ENCODE measurements at regions not wholly inside any gene's neighbourhood (a gene's known extent, or its start where the extent isn't known, plus 50 kb on each side); places are given as distances from the start of the nearest gene placed in this dataset.
"Not testable (repeated sequence)": the region's sequence is repeated elsewhere in the genome, so short reads cannot be mapped to it uniquely, and the experiment has no call there.

DNA sequence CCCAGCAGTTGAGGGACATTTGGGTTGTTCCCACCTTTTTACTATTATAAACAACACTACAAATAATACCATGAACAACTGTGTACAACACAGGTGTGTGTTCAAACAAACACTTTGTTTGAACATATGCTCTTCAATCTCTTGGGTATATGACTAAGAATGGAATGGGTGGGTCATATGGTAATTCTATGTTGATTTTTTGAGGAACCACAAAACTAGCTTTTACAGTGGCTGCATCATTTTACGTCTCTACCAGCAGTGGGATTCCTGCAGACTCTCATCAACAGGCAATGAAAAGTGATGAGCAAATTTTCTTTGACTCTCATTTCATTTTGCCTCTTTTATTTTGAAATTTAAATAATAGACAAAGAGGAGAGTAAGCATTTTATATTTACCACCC lies 116.9 kb upstream of the KLF14 start:
- no peak for DNase-seq

DNA sequence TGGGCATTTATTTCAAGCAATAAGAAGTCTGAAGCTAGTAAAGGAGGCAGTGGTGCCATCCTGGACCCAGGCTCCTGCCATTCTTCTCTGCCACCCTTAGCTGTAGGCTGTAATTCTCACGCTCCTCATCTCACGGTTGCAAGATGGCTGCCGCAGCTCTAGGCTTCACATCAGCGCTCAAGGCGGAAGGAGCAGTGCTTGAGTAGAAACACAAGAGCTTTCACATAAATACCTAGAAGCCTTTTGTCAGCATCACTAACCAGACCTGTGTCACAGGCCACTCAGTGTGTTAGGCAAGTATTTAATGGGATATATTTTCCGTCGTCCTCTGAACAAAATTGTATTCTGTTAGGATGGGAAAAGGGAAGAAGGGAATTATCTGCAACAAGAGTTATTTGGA lies 118.9 kb upstream of the KLF14 start:
- DNase-seq = no peak

DNA sequence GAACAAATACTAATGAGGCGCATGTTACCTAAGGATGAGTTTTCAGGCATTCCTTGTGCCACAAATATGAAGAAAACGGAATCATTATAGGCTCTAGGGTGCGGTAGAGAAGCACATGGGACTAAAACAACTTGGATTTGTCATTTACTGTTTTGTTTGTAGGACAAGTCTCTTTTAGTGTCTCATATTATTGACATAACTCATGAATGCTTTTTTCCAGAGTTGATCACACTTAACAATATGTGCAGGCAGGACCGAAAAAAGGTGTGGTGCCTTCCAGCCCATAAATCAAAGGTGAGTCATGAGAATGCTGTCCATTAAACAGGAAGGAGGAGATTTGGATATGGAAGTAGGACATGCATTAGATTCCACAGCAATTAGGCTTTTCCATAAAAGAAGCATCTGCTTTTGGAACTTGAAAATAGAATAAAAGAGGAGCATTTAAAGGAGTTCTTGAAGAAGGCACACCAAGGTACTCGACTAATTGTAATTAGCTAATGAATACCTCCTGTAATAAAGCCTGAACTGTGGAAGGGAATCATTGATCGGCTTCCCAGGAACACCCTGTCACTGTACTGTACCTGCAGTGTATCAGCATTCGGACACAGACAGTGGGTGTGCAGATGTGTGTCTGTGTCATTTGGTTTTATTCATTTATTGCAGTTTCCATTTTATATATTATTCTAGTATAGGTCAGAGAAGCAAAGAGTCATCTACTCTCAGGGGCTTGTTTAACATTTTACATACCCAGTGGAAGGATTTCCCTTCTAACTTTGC lies 119.7 kb upstream of the KLF14 start:
- no peak for DNase-seq

DNA sequence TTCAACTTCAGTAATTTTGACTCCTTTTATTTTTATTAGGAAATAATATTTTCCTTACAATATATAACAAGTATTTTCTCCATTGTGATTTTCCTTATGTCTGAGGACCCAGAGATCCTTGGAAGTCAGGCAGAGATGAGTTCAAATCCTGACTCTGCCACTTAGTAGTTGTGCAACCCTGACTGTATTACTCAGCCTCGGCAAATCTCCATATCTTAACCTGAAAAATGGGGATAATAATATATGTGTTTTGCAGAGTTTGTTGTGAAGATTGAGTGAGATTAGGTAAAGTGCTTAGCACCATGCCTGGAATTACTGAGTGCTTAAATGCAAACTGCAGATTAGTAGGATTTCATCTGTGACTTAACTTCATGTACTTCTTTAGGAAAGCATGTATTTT lies 120.5 kb upstream of the KLF14 start:
- no peak for DNase-seq

DNA sequence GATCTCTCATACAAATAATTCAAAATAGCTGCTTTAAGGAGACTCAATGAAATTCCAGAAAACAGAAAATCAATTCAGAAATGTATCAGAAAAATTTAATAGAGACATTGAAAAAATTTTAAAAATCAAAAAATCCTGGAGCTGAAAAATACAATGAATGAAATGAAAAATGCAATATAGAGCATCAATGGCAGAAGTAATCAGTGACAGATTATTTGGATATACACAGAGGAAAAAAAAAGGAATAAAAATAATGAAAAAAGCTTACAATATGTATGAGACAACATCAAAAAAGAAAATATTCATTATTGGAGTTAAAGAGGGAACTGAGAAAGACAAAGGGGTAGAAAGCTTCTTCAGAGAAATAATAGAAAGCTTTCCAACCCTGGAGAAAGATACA lies 122.9 kb upstream of the KLF14 start:
- no peak for DNase-seq

DNA sequence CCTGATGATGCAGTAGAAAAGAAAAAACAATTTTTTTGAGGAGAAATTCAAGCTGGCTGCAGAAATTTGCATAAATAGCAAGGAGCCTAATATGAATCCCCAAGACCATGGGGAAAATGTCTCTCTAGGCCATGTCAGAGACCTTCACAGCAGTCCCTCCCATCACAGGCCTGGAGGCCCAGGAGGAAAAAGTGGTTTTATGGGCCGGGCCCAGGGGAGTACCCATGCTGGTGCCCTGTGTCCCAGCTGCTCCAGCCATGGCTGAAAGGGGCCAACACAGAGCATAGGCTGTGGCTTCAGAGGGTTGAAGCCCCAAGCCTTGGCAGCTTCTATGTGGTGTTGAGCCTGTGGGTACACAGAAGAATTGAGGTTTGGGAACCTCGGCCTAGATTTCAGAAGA lies 126.8 kb upstream of the KLF14 start:
- not testable (repeated sequence) for DNase-seq

DNA sequence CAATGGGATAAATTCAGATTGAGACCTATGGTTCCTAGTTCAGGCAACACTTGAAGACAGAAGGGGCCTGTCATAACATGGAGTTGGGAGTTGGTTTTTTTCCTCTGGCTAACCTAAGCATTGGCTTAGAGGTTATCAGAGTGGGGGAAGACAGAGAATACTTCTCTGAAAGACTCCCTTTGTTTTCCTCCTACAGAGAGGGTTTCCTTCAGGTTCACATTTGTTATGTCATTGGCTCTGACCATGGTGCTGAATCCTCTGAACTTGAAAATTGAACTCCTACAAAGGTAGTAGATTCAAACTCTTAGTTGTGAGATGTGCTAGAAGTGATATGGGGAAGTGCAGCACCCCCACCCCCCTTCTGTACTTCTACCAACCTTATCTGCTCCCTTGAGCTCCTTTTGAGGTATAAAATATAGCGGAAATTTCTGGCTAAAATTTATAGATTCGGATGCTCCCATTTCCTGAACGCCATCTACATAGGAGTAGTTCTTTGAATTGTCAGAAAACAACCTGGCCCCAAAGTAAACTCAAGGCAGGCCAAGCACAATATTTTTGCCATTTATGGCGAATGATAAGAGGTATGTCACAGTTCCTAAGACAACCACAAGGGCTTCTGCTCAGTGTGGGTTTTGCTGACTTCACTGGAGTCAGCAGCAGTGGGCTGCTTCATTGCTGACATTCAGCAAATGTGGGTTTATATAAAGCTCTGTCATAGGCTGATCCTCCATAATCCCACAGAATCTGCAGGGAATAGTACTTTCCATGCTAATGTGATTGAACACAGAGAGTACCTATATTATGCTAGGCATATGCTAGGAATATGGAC lies 131.6 kb upstream of the KLF14 start:
- no peak for DNase-seq

DNA sequence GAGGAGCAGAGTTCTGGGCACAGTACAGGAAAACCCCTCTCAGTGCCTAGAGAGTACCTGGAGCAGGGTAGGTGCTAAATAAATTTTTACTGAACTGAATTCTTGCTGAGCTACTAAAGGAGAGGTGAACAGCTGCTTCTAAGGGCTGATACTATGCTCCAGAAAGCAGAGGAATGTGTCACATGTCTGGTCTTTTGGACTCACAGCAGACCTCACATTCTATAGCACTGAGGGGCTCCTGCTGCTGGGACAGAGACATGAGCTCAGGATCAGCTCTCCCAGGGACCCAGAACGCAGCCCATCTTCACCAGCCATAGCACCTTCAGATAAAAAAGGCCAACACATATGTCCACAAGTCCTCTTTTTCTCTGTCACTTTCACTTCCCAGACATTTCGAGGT lies 133.0 kb upstream of the KLF14 start:
- no peak for DNase-seq

DNA sequence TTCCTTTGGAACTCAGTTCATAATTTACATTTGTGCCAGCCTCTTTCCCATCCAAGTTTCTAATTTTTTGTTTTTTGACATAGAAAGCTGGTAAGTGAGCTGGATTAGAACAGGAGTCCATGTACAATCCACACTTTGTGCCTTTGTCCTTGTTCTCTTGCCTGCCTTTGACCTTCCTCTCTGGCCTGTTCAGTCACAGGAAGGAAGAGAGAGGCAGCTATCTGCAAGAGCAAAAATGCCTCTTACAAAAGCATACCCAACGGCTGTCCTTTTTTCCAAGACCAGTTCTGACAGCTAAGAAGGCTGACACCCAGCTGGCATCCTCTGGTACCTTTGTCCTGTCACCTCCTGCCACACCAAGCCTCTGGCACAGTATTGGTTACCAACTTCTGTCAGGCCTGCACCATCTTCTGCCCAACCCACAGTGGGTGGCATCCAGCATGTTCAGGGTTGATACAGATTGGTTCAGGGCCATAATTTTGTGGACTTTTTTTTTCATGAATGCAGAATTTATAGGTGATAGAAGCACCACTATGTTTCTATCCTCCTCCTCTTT lies 133.7 kb upstream of the KLF14 start:
- no peak for DNase-seq

DNA sequence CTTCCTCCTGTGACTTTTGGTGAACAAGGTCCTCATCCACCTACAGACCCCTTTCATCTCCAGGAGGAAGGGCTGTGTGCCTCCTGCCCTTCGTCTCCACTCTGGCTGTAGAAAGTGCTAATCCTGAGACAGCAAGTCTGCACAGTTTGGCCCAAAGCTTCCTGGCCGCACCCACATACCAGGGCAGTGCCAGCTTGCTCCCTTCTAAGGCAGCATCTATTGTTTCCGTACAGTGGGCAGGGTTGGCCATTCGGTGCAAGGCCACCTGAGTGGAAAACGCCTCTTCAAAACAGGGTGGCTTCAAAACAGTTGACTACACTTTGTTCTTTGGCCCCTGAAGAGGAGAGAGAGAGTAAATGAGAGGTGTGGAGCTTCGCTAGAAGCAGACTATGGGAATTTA lies 134.1 kb upstream of the KLF14 start:
- no peak for DNase-seq

DNA sequence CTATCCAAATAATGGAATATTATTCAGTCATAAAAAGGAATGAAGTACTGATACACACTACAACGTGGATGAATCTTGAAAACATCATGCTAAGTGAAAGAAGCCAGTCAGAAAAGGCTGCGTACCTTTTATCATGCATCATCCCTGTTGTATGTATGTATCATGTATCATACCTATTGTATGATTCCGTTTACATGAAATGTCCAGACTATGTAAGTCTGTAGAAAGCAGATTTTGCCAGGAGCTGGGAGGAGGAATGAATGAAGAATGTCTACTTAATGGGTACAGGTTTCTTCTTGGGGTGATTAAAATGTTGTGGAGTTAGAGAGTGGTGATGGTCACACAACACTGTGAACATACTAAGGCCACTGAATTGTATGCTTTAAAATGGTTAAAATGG lies 135.9 kb upstream of the KLF14 start:
- no peak for DNase-seq

DNA sequence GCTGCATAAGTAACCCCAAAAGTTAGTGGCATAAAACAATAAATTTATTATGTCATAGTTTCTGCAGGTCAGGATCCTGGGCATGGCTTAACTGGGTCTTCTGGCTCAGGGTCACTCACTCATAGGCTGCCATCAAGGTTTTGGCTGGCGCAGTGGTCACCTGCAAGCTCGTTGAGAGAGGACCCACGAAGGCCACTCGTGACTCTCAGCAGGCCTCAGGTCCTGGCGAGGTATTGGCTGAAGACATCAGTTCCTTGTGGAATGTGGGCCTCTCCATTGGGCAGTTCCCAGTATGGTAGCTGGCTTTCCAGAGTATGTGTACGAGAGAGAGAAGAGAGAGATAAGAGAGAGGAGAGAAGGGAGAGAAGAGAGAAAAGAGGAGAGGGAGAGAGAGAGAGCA lies 138.3 kb upstream of the KLF14 start:
- DNase-seq = no peak

DNA sequence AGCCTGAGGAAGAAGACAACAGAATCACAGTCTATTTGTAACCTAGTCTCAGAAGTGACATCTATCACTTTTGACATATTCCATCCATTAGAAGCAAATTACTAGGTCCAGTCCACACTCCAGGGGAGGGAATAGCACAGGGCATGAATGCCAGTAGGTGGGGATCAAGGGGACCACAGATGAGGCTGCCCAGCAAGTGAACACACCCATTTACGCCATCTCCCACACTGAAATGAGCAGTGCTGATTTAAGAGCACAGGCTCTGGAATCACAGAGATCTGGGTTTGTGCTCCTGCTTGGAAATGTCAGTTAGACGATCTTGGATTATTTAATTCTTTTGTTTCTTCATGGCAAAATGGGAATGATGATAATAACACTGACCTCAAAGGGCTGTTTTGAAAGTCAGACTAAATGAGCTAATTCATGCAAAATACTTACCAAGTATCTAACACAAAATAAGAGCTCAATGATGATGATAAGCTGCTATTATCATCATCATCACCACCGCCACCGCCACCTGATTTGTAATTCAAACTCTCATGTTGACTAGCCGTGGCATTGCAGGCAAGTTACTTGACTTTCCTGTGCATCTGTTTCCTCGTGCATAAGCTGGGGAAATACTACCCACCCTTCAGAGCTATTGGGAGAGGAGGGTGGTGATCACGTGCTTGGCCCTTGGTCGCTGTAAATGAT lies 138.9 kb upstream of the KLF14 start:
- DNase-seq = no peak

DNA sequence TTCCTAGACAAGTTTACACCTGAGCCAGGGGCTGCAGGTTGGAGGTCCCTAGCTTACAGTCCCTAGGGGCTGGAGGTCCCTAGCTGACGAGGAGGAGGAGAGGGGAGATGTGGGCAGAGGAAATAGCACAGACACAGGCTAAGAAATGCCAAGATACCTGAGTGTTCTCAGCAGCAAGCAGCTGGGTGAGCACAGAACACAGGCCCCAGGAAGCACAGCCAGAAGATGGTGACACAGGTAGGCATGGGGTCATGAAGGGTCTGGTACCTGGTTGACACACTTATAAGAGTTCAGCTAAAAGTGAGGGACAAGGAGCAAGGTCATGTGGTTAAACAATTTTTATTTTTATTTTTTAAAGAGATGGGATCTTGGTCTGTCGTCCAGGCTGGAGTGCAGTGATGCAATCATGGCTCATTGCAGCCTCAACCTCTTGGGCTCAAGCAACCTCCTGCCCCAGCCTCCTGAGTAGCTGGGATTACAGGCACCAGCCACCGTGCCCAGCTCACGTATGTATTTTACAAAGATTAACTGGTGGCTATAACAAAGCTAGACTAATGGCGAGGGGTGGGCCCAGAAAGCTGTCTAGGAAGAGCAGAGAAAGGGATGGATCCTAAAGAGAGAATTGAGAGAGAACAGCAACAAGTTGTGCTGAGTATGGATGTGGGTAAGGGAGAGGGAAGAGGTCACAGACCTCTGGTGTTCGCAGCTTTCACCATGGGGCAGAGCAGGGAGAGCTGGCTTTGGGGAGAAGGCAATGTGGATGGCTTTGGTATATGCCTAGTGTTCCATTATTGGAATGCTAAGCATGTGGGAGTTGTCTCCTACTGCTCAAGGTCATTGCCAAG lies 140.3 kb upstream of the KLF14 start:
- DNase-seq = no peak

DNA sequence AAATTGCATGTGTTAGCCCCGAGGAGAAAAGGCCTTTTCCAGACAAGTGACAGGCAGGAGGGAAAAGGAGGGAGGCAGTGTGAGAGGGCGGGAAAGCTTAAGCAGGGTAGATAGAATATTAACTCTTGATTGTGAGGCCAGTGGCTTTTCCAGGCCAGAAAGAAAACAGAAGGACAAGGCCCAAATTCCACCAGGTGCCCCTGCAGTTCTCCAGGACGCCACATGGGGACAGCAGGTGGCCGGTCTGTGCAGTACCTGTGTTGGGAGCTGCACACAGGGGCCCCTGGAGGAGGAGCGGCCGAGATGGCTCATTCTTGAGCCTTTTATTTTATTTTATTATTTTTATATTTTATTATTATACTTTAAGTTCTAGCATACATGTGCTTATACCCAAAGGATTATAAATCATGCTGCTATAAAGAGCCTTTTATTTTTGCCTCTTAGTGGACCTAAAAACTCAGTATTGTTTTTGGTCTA lies 141.3 kb upstream of the KLF14 start:
- DNase-seq = peak; percentile 30

DNA sequence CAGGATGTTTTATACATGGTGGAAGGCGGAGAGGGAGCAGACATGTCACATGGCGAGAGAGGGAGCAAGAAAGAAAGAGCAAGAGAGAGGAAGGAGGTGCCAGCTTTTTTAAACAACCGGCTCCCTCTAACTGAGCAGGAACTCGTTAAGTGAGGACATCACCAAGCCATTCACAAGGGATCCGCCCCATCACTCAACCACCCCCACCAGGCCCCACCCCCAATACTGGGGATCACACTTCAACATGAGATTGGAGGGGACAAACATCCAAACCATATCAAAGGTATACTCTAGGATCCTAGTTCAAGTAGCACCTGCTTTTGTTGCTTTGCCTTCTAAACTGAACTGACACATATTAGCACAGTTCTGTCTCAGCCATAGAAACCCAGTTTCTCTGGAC lies 141.9 kb upstream of the KLF14 start:
- no peak for DNase-seq

DNA sequence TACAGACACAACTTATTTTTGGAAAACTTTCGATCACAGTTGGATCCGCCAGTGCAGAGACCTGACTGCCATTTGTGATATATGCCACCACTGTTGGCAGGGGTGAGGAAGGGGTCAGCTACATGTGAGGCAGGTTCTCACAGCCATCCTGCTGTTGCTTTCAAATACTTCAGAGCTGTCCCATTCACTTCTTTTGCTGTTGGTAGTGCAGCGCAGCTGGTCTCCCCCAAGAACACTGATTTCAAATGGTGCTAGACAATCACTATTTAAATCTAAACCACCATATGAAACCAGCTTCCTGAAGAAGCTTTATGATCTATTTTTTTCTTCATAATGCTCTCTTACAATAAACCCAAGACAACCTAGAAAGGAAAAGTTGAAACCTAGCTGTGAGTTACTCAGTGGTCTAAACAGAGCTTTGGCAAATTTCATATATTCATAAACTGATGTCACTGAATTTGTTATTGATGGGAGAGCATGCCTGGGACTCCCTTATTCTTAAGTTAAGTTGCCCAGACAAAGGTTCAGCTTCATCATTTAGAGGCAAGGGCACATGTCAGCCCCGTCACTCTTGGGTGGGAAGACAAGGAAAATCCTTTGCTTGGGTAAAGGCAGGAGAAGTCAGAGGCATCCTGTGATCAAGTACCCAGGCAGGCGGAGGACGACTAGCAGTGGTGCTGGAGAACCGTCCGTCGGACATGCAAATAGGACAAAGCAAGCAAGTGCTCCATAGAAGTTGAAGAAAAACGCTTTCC lies 143.4 kb upstream of the KLF14 start:
- no peak for DNase-seq

DNA sequence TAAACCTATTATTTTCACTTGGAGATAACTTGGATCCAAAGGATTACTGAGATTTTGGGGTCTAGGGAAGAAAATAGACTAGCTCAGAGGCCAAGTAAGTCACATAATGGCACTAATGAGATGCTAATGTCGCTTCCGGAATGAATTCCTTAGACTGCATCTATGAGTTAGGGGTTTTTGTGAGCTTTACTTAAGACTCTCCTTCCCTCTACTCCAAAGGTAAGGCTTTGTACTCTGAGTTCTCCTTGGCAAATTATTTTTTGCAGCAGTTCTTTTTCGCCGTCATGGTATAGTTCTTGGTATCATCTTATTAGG lies 143.9 kb upstream of the KLF14 start:
- no peak for DNase-seq

DNA sequence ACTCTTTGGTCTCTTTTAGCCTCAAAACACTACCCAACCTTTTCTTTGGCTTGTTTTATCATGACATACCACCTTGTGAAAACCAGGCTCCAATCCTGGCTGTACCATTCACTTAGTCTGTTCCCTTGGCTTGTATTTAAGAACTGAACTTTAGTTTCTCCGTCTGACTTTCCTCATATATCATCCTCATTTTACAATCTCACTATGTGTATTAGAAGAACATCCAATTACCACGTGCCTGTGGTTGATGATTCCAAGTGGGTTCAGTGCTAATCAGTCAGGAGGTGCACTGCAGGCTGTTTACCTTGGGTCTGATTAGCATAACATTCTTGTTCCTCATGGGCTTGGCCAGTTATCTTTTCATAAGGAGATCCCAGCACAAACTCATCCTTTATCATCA lies 144.8 kb upstream of the KLF14 start:
- no peak for DNase-seq

DNA sequence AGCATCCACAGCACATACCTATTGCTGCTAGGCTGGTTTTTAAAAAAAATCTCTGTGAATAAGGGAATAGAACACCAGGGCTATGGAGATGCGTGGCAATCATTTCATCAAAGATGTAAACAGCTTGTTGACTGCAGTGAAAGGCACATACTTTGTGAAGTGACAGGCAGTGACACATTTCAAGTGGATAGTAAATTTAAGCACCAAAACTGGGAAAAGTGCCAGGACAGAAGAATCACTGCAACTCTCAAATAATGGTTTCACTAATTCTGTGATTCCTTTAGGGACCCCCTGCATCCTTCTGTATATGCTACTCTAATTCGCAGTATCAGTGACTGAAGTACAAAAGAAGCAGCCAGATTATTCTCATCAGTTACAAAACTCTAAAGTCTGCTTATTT lies 145.2 kb upstream of the KLF14 start:
- DNase-seq = no peak

DNA sequence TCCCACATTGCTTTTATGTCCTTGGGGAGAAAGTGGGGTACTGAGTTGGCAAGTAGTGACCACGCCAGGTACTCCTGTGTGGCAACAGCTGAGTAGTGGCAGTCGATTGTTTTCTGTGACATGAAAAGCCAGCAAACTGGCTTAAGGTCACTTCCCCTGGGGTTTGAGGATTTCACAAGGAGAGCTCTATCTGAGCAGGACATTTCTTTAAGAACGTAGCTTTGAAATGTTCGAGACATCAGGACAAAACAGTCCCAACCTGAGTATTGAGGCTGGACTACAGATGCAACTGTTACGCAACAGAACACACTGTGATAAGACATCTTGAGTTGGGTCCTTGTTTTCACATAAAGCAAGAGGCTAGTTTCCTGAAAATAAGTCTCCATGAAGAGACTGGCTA lies 146.7 kb upstream of the KLF14 start:
- no peak for DNase-seq
